NCI-H1930 (cell line): ENCODE measurements at regions not wholly inside any gene's neighbourhood (a gene's known extent, or its start where the extent isn't known, plus 50 kb on each side); places are given as distances from the start of the nearest gene placed in this dataset.
A peak's percentile ranks its signal among the peaks of the same experiment; 100 is the strongest.

Source experiments
- DNase-seq, 2 experiments: peaks; one replicate each; lab custom pipeline; 2025; lab: John Stamatoyannopoulos, UW

- no peak for DNase-seq
These were observed 851.3 kb upstream of the KCND2 start for GRCh38 chr7:119421657-119422056.

- DNase-seq = no peak
These were observed 836.1 kb upstream of the KCND2 start for GRCh38 chr7:119436882-119437281.

GRCh38 chr7:119438315-119438714 lies 834.7 kb upstream of the KCND2 start:
- DNase-seq = no peak

- DNase-seq = no peak
These were observed 833.8 kb upstream of the KCND2 start for GRCh38 chr7:119439192-119439591.

- no peak for DNase-seq
These were observed 820.6 kb upstream of the KCND2 start for GRCh38 chr7:119452401-119452800.

GRCh38 chr7:119465798-119466305 lies 807.1 kb upstream of the KCND2 start:
- no peak for DNase-seq

- peak; percentile 49 to 66 for DNase-seq
These were observed 800.5 kb upstream of the KCND2 start for GRCh38 chr7:119472408-119473038.

- no peak for DNase-seq
These were observed 790.8 kb upstream of the KCND2 start for GRCh38 chr7:119482209-119482608.

- DNase-seq = no peak
These were observed 790.3 kb upstream of the KCND2 start for GRCh38 chr7:119482671-119483070.

- DNase-seq = no peak
These were observed 789.6 kb upstream of the KCND2 start for GRCh38 chr7:119483364-119483763.

GRCh38 chr7:119514326-119514725 lies 758.6 kb upstream of the KCND2 start:
- no peak for DNase-seq

GRCh38 chr7:119515214-119515613 lies 757.8 kb upstream of the KCND2 start:
- no peak for DNase-seq

- DNase-seq = no peak
These were observed 757.0 kb upstream of the KCND2 start for GRCh38 chr7:119515962-119516361.

- DNase-seq = no peak
These were observed 750.7 kb upstream of the KCND2 start for GRCh38 chr7:119522263-119522662.

GRCh38 chr7:119522698-119523097 lies 750.3 kb upstream of the KCND2 start:
- DNase-seq = no peak

- no peak for DNase-seq
These were observed 727.9 kb upstream of the KCND2 start for GRCh38 chr7:119545118-119545517.

- DNase-seq = no peak
These were observed 717.2 kb upstream of the KCND2 start for GRCh38 chr7:119555788-119556187.

- DNase-seq = no peak
These were observed 716.5 kb upstream of the KCND2 start for GRCh38 chr7:119556436-119556835.

GRCh38 chr7:119561751-119562150 lies 711.2 kb upstream of the KCND2 start:
- DNase-seq = no peak

GRCh38 chr7:119562839-119563238 lies 710.1 kb upstream of the KCND2 start:
- no peak for DNase-seq

- no peak for DNase-seq
These were observed 701.3 kb upstream of the KCND2 start for GRCh38 chr7:119571666-119572065.

- no peak for DNase-seq
These were observed 700.8 kb upstream of the KCND2 start for GRCh38 chr7:119572132-119572531.

- DNase-seq = no peak
These were observed 700.4 kb upstream of the KCND2 start for GRCh38 chr7:119572541-119572940.

- DNase-seq = no peak
These were observed 694.9 kb upstream of the KCND2 start for GRCh38 chr7:119578116-119578515.
